Neutrophil (primary cell): ENCODE measurements at regions not wholly inside any gene's neighbourhood (a gene's known extent, or its start where the extent isn't known, plus 50 kb on each side); places are given as distances from the start of the nearest gene placed in this dataset.

Experiments
- H3K27ac ChIP-seq: fragments of 200-600 bp; sonication (generic); 2 replicates; pipeline ENCODE4 v1.5.1; 2016; ENCODE audit warnings: mild to moderate bottlenecking, moderate library complexity
- H3K27me3 ChIP-seq: fragments of 200-600 bp; sonication (generic); 2 replicates; pipeline ENCODE4 v1.6.0; 2016; ENCODE audit warnings: mild to moderate bottlenecking
- H3K36me3 ChIP-seq: fragments of 200-600 bp; sonication (generic); 2 replicates; pipeline ENCODE4 v1.5.1; 2017
- H3K4me1 ChIP-seq, 2 experiments: fragments of 200-600 bp in 1 of 2; sonication (generic) in 1 of 2; 1 replicate in 1 of 2; 2 replicates in 1 of 2; pipeline versions ENCODE4 v1.5.1 to v1.6.1; 2013 to 2016; ENCODE audit warnings: low read depth in 1 of 2, low read length in 1 of 2, mild to moderate bottlenecking in 1 of 2, moderate library complexity in 1 of 2; ENCODE audit not compliant: control insufficient read depth in 1 of 2, insufficient read depth in 1 of 2
- H3K4me3 ChIP-seq, 2 experiments: fragments of 200-600 bp in 1 of 2; sonication (generic) in 1 of 2; 1 replicate in 1 of 2; 2 replicates in 1 of 2; pipeline ENCODE4 v1.5.1; 2013 to 2016; ENCODE audit warnings: low read depth in 1 of 2, low read length in 1 of 2, mild to moderate bottlenecking in 1 of 2, moderate library complexity in 1 of 2
- H3K9me3 ChIP-seq: fragments of 200-600 bp; sonication (generic); 2 replicates; pipeline ENCODE4 v1.5.1; 2016
- CTCF ChIP-seq: fragments of 200-600 bp; sonication (generic); IDR thresholded peaks from 2 replicates; pipeline ENCODE4 v1.5.1; 2016; ENCODE audit warnings: antibody characterized with exemption

GRCh38 chr20:63116412-63117106 is 99.4 kb downstream of the YTHDF1 start:
- no peak overlapping the region for H3K4me3 ChIP-seq
- no peaks in the 10 kb centered on the region for H3K9me3 ChIP-seq
- peaks cover 48% of the 10 kb centered on the region for H3K27me3 ChIP-seq
- no peaks in the 10 kb centered on the region for H3K36me3 ChIP-seq
- H3K27ac ChIP-seq, result no peak overlapping the region
- H3K4me1 ChIP-seq, result no peaks in the 10 kb centered on the region
- TF ChIP-seq CTCF, result no peak

- no peak for TF ChIP-seq CTCF
- Histone ChIP-seq H3K4me1 (no peaks in the 10 kb centered on the region), H3K27ac (no peak overlapping the region), H3K9me3 (no peaks in the 10 kb centered on the region), H3K4me3 (no peak overlapping the region), H3K27me3 (peaks cover 48% of the 10 kb centered on the region), H3K36me3 (no peaks in the 10 kb centered on the region)
Measured at GRCh38 chr20:63115651-63116411, 100.1 kb downstream of the YTHDF1 start.

- no peaks in the 10 kb centered on the region for H3K4me1 ChIP-seq
- peaks cover 48% of the 10 kb centered on the region for H3K27me3 ChIP-seq
- no peak overlapping the region for H3K27ac ChIP-seq
- no peak for TF ChIP-seq CTCF
- H3K36me3 ChIP-seq, result no peaks in the 10 kb centered on the region
- H3K9me3 ChIP-seq, result no peaks in the 10 kb centered on the region
- H3K4me3 ChIP-seq, result no peak overlapping the region
Measured at GRCh38 chr20:63114693-63115311, 101.1 kb downstream of the YTHDF1 start.

- H3K27me3 ChIP-seq, result peaks cover 48% of the 10 kb centered on the region
- no peak for TF ChIP-seq CTCF
- no peak overlapping the region for H3K27ac ChIP-seq
- no peaks in the 10 kb centered on the region for H3K36me3 ChIP-seq
- no peaks in the 10 kb centered on the region for H3K9me3 ChIP-seq
- H3K4me1 ChIP-seq, result no peaks in the 10 kb centered on the region
- no peak overlapping the region for H3K4me3 ChIP-seq
Measured at GRCh38 chr20:63114006-63114692, 101.8 kb downstream of the YTHDF1 start.

GRCh38 chr20:63112491-63113219 is 103.3 kb downstream of the YTHDF1 start:
- TF ChIP-seq CTCF, result no peak
- Histone ChIP-seq H3K9me3 (no peaks in the 10 kb centered on the region), H3K27ac (no peak overlapping the region), H3K4me1 (no peaks in the 10 kb centered on the region), H3K36me3 (no peaks in the 10 kb centered on the region), H3K27me3 (peaks cover 48% of the 10 kb centered on the region), H3K4me3 (no peak overlapping the region)
